HFFc6 (cell line): ENCODE measurements at regions not wholly inside any gene's neighbourhood (a gene's known extent, or its start where the extent isn't known, plus 50 kb on each side); places are given as distances from the start of the nearest gene placed in this dataset.

ENCODE experiments used
- DNase-seq: peaks from one replicate; pipeline ENCODE4 v3.0.0-alpha.2; 2018
- H3K27ac Mint-ChIP-seq: 2 replicates; pipeline ENCODE4 v1.8.0; 2020; ENCODE audit warnings: mild to moderate bottlenecking, mixed read lengths
- H3K27me3 Mint-ChIP-seq: 2 replicates; pipeline ENCODE4 v1.8.0; 2021; ENCODE audit warnings: mild to moderate bottlenecking, moderate library complexity, mixed read lengths; ENCODE audit not compliant: insufficient read depth
- H3K36me3 Mint-ChIP-seq: 2 replicates; pipeline ENCODE4 v1.8.0; 2021; ENCODE audit warnings: low read depth, mixed read lengths
- H3K4me1 Mint-ChIP-seq: 2 replicates; pipeline ENCODE4 v1.8.0; 2020; ENCODE audit warnings: low read depth, mixed read lengths
- H3K4me3 Mint-ChIP-seq: 2 replicates; pipeline ENCODE4 v1.8.0; 2020; ENCODE audit warnings: mild to moderate bottlenecking, moderate library complexity, mixed read lengths
- H3K9me3 Mint-ChIP-seq: 2 replicates; pipeline ENCODE4 v1.8.0; 2020; ENCODE audit warnings: mild to moderate bottlenecking, mixed read lengths
- CTCF ChIP-seq: fragments of 200-600 bp; sonication (generic); IDR thresholded peaks from 2 replicates; pipeline ENCODE4 v1.5.0; 2021; ENCODE audit warnings: antibody characterized with exemption, mild to moderate bottlenecking

- H3K36me3 Mint-ChIP-seq = no peaks in the 10 kb centered on the region
- peaks cover 9% of the 10 kb centered on the region; the same call in 1 of the 2 replicates for H3K9me3 Mint-ChIP-seq
- no peak for TF ChIP-seq CTCF
- H3K27me3 Mint-ChIP-seq = no peaks in the 10 kb centered on the region
- no peak overlapping the region for H3K4me3 Mint-ChIP-seq
- H3K4me1 Mint-ChIP-seq = peaks cover 13% of the 10 kb centered on the region; the same call in 1 of the 2 replicates
- H3K27ac Mint-ChIP-seq = no peak overlapping the region
- DNase-seq = no peak
Observed at GRCh38 chr7:68547799-68548198, 1050.5 kb upstream of the AUTS2 start.

GRCh38 chr7:68550027-68550426 lies 1048.2 kb upstream of the AUTS2 start:
- Mint-ChIP-seq H3K4me1 (peaks cover 13% of the 10 kb centered on the region; the same call in 1 of the 2 replicates), H3K9me3 (peaks cover 9% of the 10 kb centered on the region; the same call in 1 of the 2 replicates), H3K27me3 (no peaks in the 10 kb centered on the region), H3K27ac (no peak overlapping the region), H3K4me3 (no peak overlapping the region), H3K36me3 (no peaks in the 10 kb centered on the region)
- no peak for DNase-seq
- TF ChIP-seq CTCF = no peak

- DNase-seq = no peak
- Mint-ChIP-seq H3K27me3 (no peaks in the 10 kb centered on the region), H3K4me3 (no peak overlapping the region), H3K4me1 (peaks cover 13% of the 10 kb centered on the region; the same call in 1 of the 2 replicates), H3K9me3 (peaks cover 9% of the 10 kb centered on the region; the same call in 1 of the 2 replicates), H3K36me3 (no peaks in the 10 kb centered on the region), H3K27ac (no peak overlapping the region)
- TF ChIP-seq CTCF = no peak
Observed at GRCh38 chr7:68550635-68551034, 1047.6 kb upstream of the AUTS2 start.

- no peak for DNase-seq
- no peaks in the 10 kb centered on the region for H3K36me3 Mint-ChIP-seq
- H3K4me1 Mint-ChIP-seq = no peaks in the 10 kb centered on the region
- no peak overlapping the region for H3K27ac Mint-ChIP-seq
- H3K4me3 Mint-ChIP-seq = no peak overlapping the region
- TF ChIP-seq CTCF = no peak
- no peaks in the 10 kb centered on the region for H3K27me3 Mint-ChIP-seq
- H3K9me3 Mint-ChIP-seq = peaks cover 24% of the 10 kb centered on the region
Observed at GRCh38 chr7:68556537-68556936, 1041.7 kb upstream of the AUTS2 start.

- no peak overlapping the region for H3K4me3 Mint-ChIP-seq
- H3K27ac Mint-ChIP-seq = no peak overlapping the region
- no peak for TF ChIP-seq CTCF
- H3K4me1 Mint-ChIP-seq = no peaks in the 10 kb centered on the region
- DNase-seq = no peak
- H3K9me3 Mint-ChIP-seq = peaks cover 33% of the 10 kb centered on the region
- H3K36me3 Mint-ChIP-seq = no peaks in the 10 kb centered on the region
- H3K27me3 Mint-ChIP-seq = no peaks in the 10 kb centered on the region
Observed at GRCh38 chr7:68559518-68559917, 1038.8 kb upstream of the AUTS2 start.
